Dermis blood vessel endothelial cell (primary cell): ENCODE measurements at regions not wholly inside any gene's neighbourhood (a gene's known extent, or its start where the extent isn't known, plus 50 kb on each side); places are given as distances from the start of the nearest gene placed in this dataset.
A peak's percentile ranks its signal among the peaks of the same experiment; 100 is the strongest.
"Not testable (repeated sequence)": the region's sequence is repeated elsewhere in the genome, so short reads cannot be mapped to it uniquely, and the experiment has no call there.

ENCODE experiments used
- DNase-seq: peaks from one replicate; pipeline ENCODE4 v3.0.0; 2010

GRCh38 chr3:153319705-153320554 lies 157.9 kb downstream of the RAP2B start:
- no peak for DNase-seq

DNA sequence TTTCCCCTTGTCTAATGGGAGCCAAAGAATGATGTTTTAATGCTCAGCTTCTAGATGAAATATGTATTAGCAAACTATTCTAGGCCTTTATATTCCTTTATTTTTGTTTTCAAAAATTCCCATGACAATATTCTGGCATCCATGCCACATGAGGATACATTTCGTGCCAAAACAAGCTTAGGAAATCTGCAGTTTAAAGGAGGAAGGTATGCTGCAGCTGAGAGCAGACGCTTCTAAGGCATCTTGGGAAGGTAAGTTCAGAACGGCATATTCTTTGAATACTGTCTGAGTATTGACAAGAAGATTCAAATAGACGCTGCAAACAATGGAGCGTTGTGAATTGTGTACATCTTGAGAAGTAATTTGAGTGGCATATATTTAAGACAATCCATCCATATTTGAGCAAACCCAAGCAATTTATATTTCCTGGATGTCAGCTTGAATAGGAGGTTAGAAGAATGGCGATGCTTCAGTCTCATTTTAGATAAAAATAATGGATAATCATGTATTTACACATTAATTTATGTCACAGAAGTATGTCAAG lies 158.6 kb downstream of the RAP2B start:
- DNase-seq = no peak

DNA sequence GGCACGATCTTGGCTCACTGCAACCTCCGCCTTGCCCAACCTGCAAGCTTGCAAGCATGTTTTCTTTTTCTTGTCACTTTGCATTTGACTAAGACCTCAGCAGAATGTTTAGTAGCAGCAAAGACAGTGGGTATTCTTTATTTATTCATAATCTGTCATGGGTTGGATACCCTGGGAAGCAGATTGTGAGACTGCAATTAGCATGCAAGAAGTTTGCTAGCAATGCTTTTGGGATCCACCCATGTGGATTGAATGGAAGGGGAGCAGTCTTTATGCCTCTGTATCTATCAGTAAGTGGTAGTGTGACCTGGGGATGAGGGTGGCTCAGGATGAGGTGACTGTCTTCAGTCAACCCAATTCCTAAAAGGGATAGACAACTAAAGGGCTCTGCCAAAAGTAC lies 166.7 kb downstream of the RAP2B start:
- DNase-seq = no peak

- DNase-seq = no peak
Observed at GRCh38 chr3:153330901-153331300, 168.9 kb downstream of the RAP2B start.

GRCh38 chr3:153331676-153332075 lies 169.7 kb downstream of the RAP2B start:
- no peak for DNase-seq

- no peak for DNase-seq
Observed at GRCh38 chr3:153334558-153334957, 172.5 kb downstream of the RAP2B start.

- DNase-seq = no peak
Observed at GRCh38 chr3:153337369-153337768, 175.3 kb downstream of the RAP2B start.

GRCh38 chr3:153338487-153338886 lies 176.5 kb downstream of the RAP2B start:
- no peak for DNase-seq

GRCh38 chr3:153339065-153339464 lies 177.0 kb downstream of the RAP2B start:
- no peak for DNase-seq

DNA sequence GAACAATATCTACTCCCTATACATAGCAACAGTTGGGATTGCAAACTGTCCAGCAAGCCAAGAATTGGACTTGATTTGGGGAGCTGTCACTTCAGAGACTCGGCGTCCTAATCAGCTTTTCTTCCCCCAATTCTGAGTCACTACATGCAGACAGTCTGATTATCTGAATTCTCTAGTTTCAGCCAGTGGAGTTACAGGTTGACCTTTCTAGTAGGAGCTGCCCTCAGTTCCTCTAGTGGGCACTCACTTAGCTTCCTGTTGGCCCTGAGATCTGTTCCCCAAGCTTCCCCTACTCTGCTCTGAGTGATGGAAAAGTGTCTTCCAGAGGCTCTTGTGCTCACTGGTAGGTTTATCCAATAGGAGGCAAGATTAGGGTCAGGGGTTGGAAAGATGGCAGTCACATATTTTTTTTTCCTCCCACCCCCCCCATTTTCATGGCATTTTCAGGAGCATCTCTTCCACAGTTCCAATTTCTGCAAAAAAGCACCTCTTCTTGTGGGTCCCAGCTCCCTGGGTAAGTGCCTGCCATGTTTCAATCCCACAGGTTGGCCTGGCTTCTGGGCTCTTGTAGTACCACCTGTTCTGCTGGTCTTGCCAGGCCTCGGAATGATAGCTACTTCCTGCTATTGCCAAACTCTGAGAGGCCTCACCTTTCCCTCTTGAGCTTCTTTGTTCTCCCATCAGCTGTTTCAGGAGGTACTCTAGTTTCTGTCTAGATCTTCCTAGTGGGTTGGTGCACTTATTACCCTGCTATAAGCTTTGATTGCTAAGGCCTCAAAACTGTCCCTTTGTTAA lies 182.2 kb downstream of the RAP2B start:
- DNase-seq = no peak

DNA sequence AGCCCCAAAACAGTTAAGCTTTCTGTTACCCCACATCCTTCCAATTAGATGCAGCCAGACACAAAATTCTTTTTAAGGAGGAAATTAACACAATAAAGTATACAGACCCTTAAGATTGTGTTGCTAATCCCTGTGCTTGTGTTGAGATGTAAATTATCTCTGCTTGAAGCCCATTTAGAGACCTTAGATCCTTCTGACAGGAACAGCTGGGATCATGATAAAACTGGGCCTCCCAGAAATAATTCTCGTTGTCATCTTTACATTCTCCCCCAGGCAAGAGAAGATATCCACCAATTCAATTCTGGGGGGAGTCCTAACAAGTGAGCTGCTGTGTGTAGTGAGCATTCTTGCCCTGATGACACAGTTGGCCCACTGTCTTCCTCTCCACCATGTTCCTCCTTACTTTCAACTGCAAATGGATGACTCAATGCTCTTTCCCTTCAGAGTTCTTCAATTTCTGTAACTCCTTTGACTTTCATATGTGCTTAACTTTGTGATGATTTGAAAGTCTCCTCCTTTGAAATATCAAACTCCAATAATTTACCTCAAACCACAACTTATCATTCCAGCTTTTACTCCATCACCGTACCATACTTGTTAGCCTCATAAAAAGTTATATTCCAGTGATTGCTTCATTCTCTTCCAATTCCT lies 186.6 kb downstream of the RAP2B start:
- DNase-seq = no peak

DNA sequence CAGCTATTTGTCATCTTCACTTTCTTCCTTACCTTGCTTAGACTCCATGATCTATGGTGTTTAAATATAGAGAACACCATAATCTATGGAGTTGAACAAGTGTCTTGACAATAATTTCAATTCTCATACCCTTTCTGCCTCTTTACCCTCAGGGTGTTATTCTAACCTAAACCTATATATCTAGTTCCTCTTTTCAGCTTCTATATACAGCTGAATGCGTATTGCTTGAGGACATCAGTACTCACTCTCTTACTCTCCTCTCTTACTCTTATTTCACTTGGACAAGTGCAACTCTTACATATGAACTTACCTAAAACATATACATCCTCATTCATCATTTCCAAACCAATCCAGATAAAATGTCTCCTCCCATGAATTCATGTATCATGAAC lies 187.1 kb downstream of the RAP2B start:
- DNase-seq = no peak

- DNase-seq = no peak
Observed at GRCh38 chr3:153350420-153350819, 188.4 kb downstream of the RAP2B start.

GRCh38 chr3:153354641-153355040 lies 192.6 kb downstream of the RAP2B start:
- DNase-seq = no peak

- DNase-seq = no peak
Observed at GRCh38 chr3:153355559-153355958, 193.5 kb downstream of the RAP2B start.

GRCh38 chr3:153356908-153357307 lies 194.9 kb downstream of the RAP2B start:
- DNase-seq = no peak

DNA sequence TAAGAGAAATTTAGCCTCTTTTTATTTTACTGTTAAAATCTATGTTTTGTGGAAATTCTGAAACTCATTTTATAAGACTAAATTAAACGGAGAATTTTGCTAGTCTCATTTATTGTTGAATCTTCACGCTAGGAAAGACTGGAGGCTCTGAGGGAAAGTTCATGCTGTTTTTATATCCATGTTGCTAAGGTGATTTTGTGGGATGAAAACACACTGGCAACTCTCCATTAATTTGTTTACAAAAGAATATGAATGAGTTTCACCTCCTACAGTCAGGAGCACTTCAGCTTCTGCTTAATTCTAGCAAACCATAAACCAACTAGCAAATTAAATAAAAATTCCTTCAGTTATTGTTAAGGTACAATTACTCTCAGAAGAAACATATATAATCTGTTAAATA lies 195.4 kb downstream of the RAP2B start:
- no peak for DNase-seq

DNA sequence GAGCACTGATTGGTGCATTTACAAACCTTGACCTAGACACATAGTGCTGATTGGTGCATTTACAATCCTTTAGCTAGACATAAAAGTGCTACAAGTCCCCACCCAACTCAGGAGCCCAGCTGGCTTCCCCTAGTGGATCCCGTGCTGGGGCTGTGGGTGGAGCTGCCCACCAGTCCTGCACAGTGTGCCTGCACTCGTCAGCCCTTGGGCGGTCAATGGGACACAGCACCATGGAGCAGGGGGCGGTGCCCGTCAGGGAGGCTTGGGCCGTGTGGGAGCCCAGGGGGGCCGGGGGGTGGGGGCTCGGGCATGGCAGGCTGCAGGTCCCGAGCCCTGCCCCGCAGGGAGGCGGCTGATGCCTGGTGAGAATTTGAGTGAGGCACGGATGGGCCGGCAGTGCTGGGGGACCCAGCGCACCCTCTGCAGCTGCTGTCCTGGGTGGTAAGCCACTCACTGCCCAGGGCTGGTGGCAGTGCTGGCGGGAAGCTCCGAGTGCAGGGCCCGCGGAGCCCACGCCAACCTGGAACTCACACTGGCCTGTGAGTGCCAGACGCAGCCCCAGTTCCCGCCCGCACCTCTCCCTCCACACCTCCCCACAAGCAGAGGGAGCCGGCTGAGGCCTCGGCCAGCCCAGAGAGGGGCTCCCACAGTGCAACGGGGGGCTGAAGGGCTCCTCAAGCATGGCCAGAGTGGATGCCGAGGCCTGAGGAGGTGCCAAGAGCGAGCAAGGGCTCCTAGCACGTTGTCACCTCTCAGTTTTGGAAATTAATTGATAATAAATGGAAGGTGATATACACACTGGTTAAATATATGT lies 207.7 kb downstream of the RAP2B start:
- no peak for DNase-seq

DNA sequence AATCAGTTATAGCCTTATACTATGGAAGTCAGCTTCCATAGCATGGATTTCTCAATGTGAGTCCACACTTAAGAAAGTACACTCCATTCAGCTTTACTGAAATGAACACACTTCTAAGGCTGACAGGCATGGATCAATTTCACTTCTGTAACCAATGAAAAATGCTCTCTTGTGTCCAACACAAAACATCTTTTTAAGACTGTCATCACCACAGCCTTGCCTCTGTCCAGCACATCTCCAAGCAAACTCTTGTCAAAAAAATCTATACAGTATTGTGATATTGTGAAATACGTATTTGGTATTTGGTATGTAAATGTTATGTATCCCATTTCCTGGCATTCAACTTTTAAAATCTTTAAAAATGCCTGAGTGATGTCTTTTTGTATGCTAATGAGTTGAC lies 208.7 kb downstream of the RAP2B start:
- DNase-seq = no peak

DNA sequence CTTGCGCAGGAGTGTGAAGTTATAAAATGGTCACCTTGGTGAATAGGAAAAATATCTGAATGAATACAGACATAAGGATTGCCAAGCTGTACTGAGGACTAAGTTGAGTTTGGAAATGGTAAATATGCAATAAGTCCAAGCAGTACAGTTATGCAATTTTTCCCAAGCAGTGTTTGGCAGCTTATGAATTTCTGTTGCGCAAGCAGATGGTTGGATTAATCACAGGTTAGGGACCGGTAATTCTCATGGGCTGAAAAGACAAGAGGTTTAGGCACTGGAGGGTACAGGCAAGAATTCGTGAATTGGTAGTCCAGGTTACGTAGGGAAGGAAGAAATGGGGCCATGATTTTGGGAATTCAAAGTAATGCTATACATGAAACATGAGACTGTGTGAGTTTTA lies 210.3 kb downstream of the RAP2B start:
- no peak for DNase-seq

DNA sequence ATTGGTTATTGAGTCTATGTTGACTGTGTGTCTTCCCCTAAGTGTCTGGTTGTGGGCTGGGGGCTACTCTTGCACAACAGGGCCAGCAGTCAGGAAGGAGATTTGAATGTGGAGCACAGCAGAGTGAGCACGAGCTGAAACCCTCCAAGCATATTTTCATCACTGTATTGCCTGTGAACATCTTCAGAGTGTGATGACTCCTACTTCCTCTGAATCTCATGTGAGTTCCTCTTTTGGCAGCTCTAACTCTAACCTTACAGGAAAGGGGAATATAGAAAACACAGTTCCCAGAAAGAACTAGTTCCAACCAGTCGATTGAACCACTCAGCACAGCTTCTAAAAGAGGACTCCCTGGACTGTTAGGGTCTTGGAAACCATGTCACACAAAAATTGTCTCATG lies 211.6 kb downstream of the RAP2B start:
- DNase-seq = peak; percentile 4

- DNase-seq = not testable (repeated sequence)
Observed at GRCh38 chr3:153378366-153378765, 216.3 kb downstream of the RAP2B start.
